Pons (tissue), 1 donor: ENCODE measurements at regions not wholly inside any gene's neighbourhood (a gene's known extent, or its start where the extent isn't known, plus 50 kb on each side); places are given as distances from the start of the nearest gene placed in this dataset.

Experiments used
- DNase-seq: peaks from one replicate; pipeline ENCODE4 v3.0.0-alpha.2; 2016; ENCODE audit warnings: low spot score

DNA sequence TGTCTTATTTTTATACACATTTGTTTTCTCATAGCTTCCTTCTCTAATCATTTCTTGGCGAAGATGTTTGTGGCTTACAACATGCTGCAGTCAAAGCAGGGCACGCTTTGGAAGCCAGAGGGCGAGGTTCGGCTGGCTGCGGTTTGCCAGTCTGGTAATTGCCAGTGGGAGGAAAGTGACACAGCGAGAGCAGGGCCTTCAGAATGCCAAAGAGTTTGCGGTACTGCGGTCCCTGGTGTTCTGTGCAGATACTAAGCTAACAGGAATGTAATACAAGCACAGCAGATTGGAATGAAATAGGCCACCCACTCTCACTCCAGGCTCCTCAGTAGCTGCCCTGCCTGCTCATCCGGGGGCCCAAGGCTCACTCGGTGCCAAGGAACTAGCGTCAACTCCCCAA, 58.7 kb upstream of the TGM3 start:
- DNase-seq, result no peak

DNA sequence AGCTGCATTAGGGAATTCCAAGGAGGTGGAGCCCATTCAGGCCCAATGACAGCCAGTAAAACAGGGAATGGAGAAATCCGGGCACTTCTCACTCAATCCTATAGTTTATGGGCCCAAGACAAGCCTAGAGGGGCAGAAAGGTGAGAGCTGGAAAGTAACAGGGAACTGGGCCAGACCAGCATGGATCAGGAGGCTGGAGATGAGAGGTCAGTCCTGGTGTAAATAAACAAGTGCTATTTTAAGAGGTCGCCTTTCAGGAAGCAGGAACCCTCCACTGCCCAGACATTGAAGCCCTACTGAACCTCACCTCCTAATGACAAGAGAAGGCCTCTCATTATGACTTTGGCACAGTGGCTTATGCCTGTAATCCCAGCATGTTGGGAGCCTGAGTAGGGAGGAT, 57.2 kb upstream of the TGM3 start:
- DNase-seq, result no peak

DNA sequence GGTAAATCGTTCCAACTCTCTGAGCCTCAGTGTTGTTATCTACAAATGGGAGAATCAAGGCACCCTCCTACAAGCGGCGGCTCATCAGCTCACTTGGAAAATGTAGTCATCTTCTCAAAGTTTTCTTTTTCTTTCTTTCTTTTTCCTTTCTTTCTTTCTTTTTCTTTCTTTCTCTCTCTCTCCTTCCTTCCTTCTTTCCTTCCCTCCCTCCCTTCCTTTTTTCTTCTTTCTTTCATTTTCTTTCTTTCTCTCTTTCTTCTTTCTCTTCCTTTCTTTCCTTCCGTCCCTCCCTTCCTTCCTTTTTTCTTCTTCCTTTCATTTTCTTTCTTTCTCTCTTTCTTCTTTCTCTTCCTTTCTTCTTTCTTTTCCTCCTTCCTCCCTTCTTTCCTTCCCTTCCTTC, 55.0 kb upstream of the TGM3 start:
- no peak for DNase-seq

DNA sequence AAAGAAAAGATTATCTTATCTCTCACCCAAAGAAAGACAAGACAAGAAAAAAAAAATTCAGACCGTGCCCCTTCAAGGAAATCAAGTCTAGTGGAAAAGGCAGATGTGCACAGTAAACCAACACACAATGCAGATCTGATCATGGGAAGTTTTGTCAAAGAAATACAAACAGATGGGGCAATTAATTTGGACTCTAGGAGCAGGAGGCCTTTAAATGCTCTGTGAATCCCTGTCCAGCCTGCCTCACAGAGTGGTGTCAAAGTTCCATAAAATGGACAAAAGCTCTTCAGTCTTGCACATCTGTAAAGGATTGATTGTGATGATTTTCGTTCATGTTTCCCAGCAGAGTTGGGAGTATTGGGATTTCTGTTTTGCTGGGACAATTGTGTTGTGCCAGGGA, 53.1 kb upstream of the TGM3 start:
- DNase-seq, result no peak

DNA sequence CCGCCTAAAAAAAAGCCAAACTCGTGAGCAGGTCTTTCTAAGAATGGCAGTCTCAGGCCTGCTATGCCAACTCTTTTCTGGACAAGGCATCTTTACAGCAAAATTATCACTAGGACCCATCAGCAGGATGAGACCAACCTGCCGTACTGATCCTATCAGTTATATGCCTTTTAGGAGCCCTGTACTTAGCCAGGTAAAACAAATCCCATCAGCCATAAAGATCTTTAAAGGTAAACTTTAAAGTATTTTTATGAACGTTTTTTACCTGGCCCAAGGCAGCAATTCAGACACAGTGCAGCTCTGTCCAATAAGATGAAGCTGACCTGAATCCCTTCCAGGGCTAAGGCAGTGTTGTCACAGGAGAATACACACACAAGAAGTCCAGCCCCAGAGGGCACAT, 51.3 kb upstream of the TGM3 start:
- no peak for DNase-seq

DNA sequence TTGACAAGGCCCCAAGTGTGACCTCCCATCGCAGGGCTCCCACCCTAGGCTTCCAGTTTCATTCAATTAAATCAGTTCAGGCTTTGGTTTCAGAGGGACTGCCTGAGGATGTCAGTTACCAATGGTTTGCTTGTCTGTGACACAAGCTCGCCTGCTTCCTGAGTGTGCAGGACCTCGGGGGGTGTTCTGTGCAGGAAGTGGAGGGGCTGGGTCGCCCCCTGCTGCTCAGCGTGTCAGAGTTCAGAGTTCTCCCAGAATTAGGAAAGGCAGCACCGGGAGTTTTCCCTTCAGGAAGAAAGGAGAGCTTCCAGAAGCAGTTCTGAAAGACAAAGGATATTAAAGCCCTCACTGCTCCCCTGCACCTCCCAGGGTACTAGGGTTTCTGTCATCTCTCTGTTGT, 50.8 kb upstream of the TGM3 start:
- DNase-seq, result no peak

DNA sequence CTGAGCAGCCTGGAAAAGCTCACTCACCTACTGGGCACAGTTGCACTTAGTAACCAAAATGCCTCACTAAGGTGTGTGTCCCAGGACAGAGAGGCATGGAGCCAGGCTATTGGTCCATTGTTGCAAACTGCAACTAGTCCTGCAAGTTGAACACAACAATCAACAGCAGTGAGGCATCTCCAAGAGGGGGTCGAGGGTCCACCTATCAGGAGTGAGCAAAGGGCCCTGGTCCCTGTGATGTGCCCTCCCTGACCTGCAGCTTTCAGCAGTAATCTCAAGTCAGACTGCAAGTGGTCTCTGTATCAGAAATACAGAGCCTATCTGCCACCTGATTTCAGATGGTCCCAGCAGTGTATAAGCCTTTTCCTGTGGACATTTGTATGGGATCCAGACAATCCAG, 50.2 kb upstream of the TGM3 start:
- no peak for DNase-seq
